ENCODE measurements at regions not wholly inside any gene's neighbourhood (a gene's known extent, or its start where the extent isn't known, plus 50 kb on each side); places are given as distances from the start of the nearest gene placed in this dataset.

DNA sequence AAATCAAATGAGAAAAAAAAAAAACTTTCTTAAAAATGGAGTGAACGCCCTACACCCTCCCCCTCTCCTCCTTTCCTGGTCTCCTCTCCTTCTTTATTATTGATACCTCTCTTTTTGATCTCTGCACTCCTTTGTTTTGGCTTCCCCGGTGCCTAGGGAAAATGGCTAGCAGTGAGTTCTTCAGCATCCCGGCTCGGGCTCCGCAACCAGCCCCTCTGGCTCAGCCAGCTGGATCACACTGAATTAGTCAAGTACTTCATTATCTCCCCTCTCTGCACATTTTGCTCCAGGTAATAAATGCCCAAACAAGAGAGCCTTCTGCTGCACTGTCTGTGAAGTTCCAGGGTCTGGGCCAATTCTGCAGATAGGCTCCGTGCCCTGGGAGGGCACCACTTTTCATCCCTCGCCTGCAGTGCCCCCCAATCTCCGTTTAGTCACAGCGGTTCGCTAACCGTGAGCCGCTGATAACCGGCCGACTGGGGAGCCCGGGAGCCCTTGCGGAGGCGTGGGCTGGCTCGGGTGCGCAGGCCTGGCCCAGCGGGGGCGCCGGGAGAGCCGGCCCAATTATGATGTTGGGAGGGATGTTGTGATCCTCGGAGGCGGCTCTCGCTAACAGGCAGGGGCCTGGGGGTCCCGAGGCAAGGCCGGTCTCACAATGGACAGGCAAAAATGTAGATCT lies 301.9 kb downstream of the TFAP2A start:
- no peak for TF ChIP-seq POLR2A (IDR thresholded peaks at IDR 0.05)
- TF ChIP-seq, protein P1, sequence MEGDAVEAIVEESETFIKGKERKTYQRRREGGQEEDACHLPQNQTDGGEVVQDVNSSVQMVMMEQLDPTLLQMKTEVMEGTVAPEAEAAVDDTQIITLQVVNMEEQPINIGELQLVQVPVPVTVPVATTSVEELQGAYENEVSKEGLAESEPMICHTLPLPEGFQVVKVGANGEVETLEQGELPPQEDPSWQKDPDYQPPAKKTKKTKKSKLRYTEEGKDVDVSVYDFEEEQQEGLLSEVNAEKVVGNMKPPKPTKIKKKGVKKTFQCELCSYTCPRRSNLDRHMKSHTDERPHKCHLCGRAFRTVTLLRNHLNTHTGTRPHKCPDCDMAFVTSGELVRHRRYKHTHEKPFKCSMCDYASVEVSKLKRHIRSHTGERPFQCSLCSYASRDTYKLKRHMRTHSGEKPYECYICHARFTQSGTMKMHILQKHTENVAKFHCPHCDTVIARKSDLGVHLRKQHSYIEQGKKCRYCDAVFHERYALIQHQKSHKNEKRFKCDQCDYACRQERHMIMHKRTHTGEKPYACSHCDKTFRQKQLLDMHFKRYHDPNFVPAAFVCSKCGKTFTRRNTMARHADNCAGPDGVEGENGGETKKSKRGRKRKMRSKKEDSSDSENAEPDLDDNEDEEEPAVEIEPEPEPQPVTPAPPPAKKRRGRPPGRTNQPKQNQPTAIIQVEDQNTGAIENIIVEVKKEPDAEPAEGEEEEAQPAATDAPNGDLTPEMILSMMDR (IDR thresholded peaks at IDR 0.05), result no peak
- no peaks in the 10 kb centered on the region for H3K9me3 ChIP-seq (replicated peaks in 1 of 3)
- WGBS, 4 donors, result 6 to 13% (median 11%) methylated on average over 19 to 28 of the region's 28 CpGs
- no peaks in the 10 kb centered on the region for H3K36me3 ChIP-seq (replicated peaks in 1 of 2)
- no peak for DNase-seq
- H3K4me1 ChIP-seq (replicated peaks in 1 of 2), result no peaks in the 10 kb centered on the region
- peaks cover 11% of the 10 kb centered on the region for H3K27me3 ChIP-seq
- H3K27ac ChIP-seq, result no peak overlapping the region
- intact Hi-C loops (cut with DNase I), result no loop called here
- no peak overlapping the region for H3K4me3 ChIP-seq

DNA sequence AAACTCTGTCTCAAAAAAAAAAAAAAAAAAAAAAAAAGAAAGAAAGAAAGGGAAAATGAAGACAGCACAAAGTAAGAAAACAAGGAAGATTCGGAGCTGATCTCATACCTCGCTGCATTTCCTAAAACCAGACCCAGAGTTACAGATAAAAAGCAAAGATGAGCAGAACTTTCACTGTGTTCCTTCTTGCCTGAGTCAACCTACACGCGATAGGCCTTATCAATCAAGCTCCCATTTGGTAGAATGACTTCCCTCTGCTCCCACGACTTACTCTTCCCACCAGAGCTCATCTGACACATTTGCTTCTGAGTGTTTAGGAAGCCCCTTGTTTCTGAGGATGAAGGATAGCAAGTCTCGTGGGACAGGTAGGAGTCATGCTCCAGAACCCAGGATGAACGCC lies 302.9 kb downstream of the TFAP2A start:
- Histone ChIP-seq H3K27me3 (peaks cover 11% of the 10 kb centered on the region), H3K4me1 (replicated peaks in 1 of 2) (no peaks in the 10 kb centered on the region), H3K36me3 (replicated peaks in 1 of 2) (no peaks in the 10 kb centered on the region), H3K4me3 (no peak overlapping the region), H3K27ac (no peak overlapping the region), H3K9me3 (replicated peaks in 1 of 3) (no peaks in the 10 kb centered on the region)
- intact Hi-C loops (cut with DNase I), result no loop called here
- TF ChIP-seq, protein P1 (IDR thresholded peaks at IDR 0.05), result no peak
- TF ChIP-seq POLR2A (IDR thresholded peaks at IDR 0.05), result no peak
- no peak for DNase-seq
- 61 to 68% (median 65%) methylated on average over 7 of the region's 7 CpGs for WGBS, 4 donors

DNA sequence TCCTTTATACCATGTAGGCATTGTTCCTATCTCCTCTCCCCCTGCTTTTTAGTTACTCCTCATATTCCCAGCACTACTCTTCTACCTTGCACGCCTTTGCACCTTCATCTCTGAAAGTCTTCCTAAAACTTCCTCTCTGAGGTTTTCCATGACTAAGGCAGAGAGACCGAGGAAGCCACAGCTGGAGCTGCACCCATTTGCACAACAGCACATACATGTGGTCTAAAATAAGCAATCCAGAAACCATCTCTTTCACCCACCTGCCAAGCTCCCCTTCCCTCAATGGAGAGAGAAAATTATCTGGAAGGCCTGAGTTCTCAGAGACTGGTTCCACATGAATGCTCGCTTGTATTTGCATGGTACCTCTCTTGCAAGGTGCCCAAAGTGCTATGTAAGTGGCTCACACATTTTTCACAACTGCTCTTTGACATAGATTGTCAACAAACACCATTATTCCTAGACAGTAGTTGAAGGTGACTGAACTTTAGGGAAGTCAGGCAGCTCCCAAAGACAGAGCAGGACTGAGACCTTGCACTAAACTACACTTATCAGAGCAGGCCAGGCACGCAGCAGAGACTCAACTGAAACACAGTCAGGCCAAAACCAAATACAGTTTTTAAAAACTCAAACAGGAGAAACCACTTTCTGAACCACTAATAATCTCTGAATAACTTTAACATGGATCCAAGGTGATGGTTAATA lies 313.2 kb downstream of the TFAP2A start:
- no peaks in the 10 kb centered on the region for H3K27me3 ChIP-seq
- H3K9me3 ChIP-seq (replicated peaks in 1 of 3), result no peaks in the 10 kb centered on the region
- no peaks in the 10 kb centered on the region for H3K4me1 ChIP-seq (replicated peaks in 1 of 2)
- H3K27ac ChIP-seq, result no peak overlapping the region
- WGBS, 4 donors, result 73 to 88% (median 76%) methylated on average over 4 of the region's 4 CpGs
- H3K4me3 ChIP-seq, result no peak overlapping the region
- no peak for DNase-seq
- TF ChIP-seq POLR2A (IDR thresholded peaks at IDR 0.05), result no peak
- TF ChIP-seq, protein P1 (IDR thresholded peaks at IDR 0.05), result no peak
- intact Hi-C loops (cut with DNase I), result no loop called here
- no peaks in the 10 kb centered on the region for H3K36me3 ChIP-seq (replicated peaks in 1 of 2)

DNA sequence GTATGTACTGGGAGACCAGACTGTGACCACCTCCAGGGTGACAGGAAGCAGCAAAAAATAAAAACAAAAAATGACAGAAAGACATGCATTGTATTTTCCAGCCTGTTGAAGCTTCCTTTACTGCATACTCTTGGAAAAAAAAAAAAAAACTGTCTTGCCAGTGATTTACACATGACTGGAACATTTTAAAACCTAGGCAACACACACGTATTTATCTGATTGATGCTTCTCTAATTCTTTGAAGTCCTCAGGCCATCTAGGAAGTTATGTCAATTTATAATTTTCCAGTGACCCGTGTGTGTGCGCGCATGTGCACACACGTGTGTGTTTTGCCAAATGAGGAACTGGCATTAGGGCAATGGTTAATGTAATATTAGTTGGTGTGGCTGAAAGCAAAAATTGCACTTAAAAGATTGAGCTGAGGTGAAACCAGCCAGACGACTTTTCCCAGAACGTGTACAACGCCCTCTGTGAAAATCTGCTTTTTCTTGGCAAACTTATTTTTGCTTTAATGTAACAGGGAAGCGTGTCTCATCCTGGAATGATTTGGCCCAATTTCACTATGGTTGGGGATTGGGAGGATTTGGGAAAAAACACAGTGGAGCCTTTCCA lies 315.2 kb downstream of the TFAP2A start:
- DNase-seq, result no peak
- H3K27ac ChIP-seq, result no peak overlapping the region
- no peaks in the 10 kb centered on the region for H3K9me3 ChIP-seq (replicated peaks in 1 of 3)
- 49 to 53% (median 50%) methylated on average over 9 of the region's 9 CpGs for WGBS, 4 donors
- H3K4me3 ChIP-seq, result no peak overlapping the region
- H3K27me3 ChIP-seq, result no peaks in the 10 kb centered on the region
- no peaks in the 10 kb centered on the region for H3K4me1 ChIP-seq (replicated peaks in 1 of 2)
- TF ChIP-seq, protein P1 (IDR thresholded peaks at IDR 0.05), result no peak
- TF ChIP-seq POLR2A (IDR thresholded peaks at IDR 0.05), result no peak
- no peaks in the 10 kb centered on the region for H3K36me3 ChIP-seq (replicated peaks in 1 of 2)
- intact Hi-C loops (cut with DNase I), result no loop called here
